ENCODE measurements at regions not wholly inside any gene's neighbourhood (a gene's known extent, or its start where the extent isn't known, plus 50 kb on each side); places are given as distances from the start of the nearest gene placed in this dataset.

DNA sequence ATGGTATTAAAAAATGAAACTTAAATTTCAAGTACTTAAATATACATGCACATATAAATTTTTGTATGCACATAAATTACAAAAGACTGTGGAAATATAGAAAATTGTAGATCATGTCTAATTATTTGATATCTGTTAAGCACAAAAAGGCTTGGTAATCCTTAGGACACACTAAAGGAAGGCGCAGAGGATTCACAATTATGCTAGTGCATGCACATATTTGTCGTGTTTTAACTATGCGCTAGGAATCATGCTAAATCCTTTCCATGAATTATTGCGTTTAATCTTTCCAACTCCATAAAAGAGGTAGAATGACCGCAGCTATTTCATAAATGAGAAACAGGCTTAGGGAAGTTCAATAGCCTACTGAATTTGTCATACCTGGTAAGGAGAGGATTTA is 244.1 kb upstream of the ITGA1 start:
- Histone ChIP-seq H3K9me3 (ENCODE audit: severe bottlenecking) (no peaks in the 10 kb centered on the region), H3K4me1 (ENCODE audit: insufficient read depth, poor library complexity, severe bottlenecking) (no peaks in the 10 kb centered on the region), H3K27ac (ENCODE audit: poor library complexity, severe bottlenecking) (no peak overlapping the region), H3K36me3 (ENCODE audit: low read depth) (no peaks in the 10 kb centered on the region), H3K4me3 (ENCODE audit: severe bottlenecking) (no peak overlapping the region), H3K27me3 (ENCODE audit: insufficient read depth, poor library complexity, severe bottlenecking) (peaks cover 48% of the 10 kb centered on the region)
- TF ChIP-seq, protein P1, sequence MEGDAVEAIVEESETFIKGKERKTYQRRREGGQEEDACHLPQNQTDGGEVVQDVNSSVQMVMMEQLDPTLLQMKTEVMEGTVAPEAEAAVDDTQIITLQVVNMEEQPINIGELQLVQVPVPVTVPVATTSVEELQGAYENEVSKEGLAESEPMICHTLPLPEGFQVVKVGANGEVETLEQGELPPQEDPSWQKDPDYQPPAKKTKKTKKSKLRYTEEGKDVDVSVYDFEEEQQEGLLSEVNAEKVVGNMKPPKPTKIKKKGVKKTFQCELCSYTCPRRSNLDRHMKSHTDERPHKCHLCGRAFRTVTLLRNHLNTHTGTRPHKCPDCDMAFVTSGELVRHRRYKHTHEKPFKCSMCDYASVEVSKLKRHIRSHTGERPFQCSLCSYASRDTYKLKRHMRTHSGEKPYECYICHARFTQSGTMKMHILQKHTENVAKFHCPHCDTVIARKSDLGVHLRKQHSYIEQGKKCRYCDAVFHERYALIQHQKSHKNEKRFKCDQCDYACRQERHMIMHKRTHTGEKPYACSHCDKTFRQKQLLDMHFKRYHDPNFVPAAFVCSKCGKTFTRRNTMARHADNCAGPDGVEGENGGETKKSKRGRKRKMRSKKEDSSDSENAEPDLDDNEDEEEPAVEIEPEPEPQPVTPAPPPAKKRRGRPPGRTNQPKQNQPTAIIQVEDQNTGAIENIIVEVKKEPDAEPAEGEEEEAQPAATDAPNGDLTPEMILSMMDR (IDR thresholded peaks at IDR 0.05; ENCODE audit: poor library complexity, severe bottlenecking): no peak
- ATAC-seq (ENCODE audit: low read depth): no peak
- DNase-seq (ENCODE audit: low spot score): no peak

GRCh38 chr5:52544738-52545137 is 243.0 kb upstream of the ITGA1 start:
- Histone ChIP-seq H3K4me1 (ENCODE audit: insufficient read depth, poor library complexity, severe bottlenecking) (no peaks in the 10 kb centered on the region), H3K4me3 (ENCODE audit: severe bottlenecking) (no peak overlapping the region), H3K27me3 (ENCODE audit: insufficient read depth, poor library complexity, severe bottlenecking) (peaks cover 57% of the 10 kb centered on the region), H3K36me3 (ENCODE audit: low read depth) (no peaks in the 10 kb centered on the region), H3K27ac (ENCODE audit: poor library complexity, severe bottlenecking) (no peak overlapping the region), H3K9me3 (ENCODE audit: severe bottlenecking) (no peaks in the 10 kb centered on the region)
- no peak for ATAC-seq (ENCODE audit: low read depth)
- TF ChIP-seq, protein P1 (IDR thresholded peaks at IDR 0.05; ENCODE audit: poor library complexity, severe bottlenecking): no peak
- DNase-seq (ENCODE audit: low spot score): no peak

DNA sequence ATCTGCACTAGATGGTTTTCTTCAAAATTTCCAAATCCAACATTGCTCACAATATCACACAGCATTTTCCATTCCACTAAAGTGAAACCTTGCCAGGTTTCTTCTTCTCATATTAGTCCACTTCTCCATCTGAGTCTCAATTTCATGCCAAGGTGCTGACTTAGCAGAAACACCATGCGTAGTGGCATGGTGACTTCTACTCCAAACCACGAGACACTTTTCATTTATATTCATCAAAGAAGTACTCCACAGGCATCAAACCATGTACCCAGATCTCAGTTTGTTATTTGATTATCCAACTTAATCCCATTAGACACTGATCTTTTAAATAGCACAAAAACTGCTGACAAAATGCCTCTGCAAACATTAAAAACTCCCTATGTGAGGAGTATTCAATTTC is 233.4 kb upstream of the ITGA1 start:
- DNase-seq (ENCODE audit: low spot score) (no peak), ATAC-seq (ENCODE audit: low read depth) (no peak)
- Histone ChIP-seq H3K4me1 (ENCODE audit: insufficient read depth, poor library complexity, severe bottlenecking) (no peaks in the 10 kb centered on the region), H3K27ac (ENCODE audit: poor library complexity, severe bottlenecking) (no peak overlapping the region), H3K4me3 (ENCODE audit: severe bottlenecking) (no peak overlapping the region), H3K36me3 (ENCODE audit: low read depth) (no peaks in the 10 kb centered on the region), H3K27me3 (ENCODE audit: insufficient read depth, poor library complexity, severe bottlenecking) (peaks cover 16% of the 10 kb centered on the region), H3K9me3 (ENCODE audit: severe bottlenecking) (no peaks in the 10 kb centered on the region)
- TF ChIP-seq, protein P1 (IDR thresholded peaks at IDR 0.05; ENCODE audit: poor library complexity, severe bottlenecking): no peak

DNA sequence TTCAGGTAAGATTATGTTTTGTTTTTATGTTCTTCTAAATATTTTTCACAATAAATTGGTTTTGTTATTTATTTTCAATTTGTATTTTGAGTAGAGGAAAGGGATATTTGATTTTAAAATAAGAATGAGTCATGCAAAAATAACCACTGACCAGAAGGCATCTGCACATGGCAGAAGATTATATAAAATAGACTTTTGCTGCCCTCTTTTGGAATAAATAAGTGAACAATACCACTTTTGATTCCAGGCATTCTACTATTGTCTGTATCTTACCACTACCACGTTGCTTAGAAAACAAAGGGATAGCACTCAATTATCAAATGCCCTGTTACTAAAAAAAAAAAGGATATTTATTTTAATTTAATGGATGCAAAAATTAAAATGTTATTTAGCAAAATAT is 227.3 kb upstream of the ITGA1 start:
- TF ChIP-seq, protein P1 (IDR thresholded peaks at IDR 0.05; ENCODE audit: poor library complexity, severe bottlenecking): peak; percentile 48

DNA sequence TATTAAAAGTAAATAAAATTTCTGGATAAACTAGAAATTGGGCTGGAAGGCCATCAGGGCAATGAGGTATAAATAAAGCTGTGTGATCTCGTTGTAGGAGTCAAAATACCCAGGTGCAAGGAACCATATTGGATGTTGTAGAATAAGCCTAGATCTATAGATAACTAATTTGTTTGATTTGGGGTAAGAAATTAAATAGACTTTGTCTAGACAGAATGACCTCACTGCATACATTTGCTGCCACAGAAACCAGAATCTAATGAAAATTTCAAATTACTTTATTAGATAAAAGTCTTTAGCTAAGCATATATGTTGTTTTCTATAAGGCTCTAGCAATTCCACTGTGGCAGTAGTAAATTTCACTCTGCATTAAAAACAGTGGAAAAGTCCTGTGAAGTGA is 225.2 kb upstream of the ITGA1 start:
- no peak for DNase-seq (ENCODE audit: low spot score)
- no peaks in the 10 kb centered on the region for H3K36me3 ChIP-seq (ENCODE audit: low read depth)
- H3K27ac ChIP-seq (ENCODE audit: poor library complexity, severe bottlenecking): no peak overlapping the region
- TF ChIP-seq, protein P1 (IDR thresholded peaks at IDR 0.05; ENCODE audit: poor library complexity, severe bottlenecking): no peak
- H3K27me3 ChIP-seq (ENCODE audit: insufficient read depth, poor library complexity, severe bottlenecking): peaks cover 25% of the 10 kb centered on the region
- H3K4me3 ChIP-seq (ENCODE audit: severe bottlenecking): no peak overlapping the region
- no peak for ATAC-seq (ENCODE audit: low read depth)
- no peaks in the 10 kb centered on the region for H3K4me1 ChIP-seq (ENCODE audit: insufficient read depth, poor library complexity, severe bottlenecking)
- H3K9me3 ChIP-seq (ENCODE audit: severe bottlenecking): no peaks in the 10 kb centered on the region

More for the DNA sequence above, 227.3 kb upstream of the ITGA1 start:
- Histone ChIP-seq H3K4me1 (ENCODE audit: insufficient read depth, poor library complexity, severe bottlenecking) (no peaks in the 10 kb centered on the region), H3K36me3 (ENCODE audit: low read depth) (no peaks in the 10 kb centered on the region), H3K9me3 (ENCODE audit: severe bottlenecking) (no peaks in the 10 kb centered on the region), H3K4me3 (ENCODE audit: severe bottlenecking) (no peak overlapping the region), H3K27ac (ENCODE audit: poor library complexity, severe bottlenecking) (no peak overlapping the region), H3K27me3 (ENCODE audit: insufficient read depth, poor library complexity, severe bottlenecking) (peaks cover 28% of the 10 kb centered on the region)
- ATAC-seq (ENCODE audit: low read depth) (peak; percentile 66; the same call in 2 of the 3 replicates), DNase-seq (ENCODE audit: low spot score) (no peak)

All from RWPE2 (cell line).